SH-SY5Y (cell line): ENCODE measurements at regions not wholly inside any gene's neighbourhood (a gene's known extent, or its start where the extent isn't known, plus 50 kb on each side); places are given as distances from the start of the nearest gene placed in this dataset.

Experiments used
- GATA2 ChIP-seq: IDR thresholded peaks from 2 replicates; pipeline ENCODE4 v1.6.1; 2011; ENCODE audit warnings: mild to moderate bottlenecking, low read depth, low read length
- GATA3 ChIP-seq: IDR thresholded peaks from 2 replicates; pipeline ENCODE4 v1.6.1; 2011; ENCODE audit warnings: low read depth, mild to moderate bottlenecking, low read length, moderate library complexity

DNA sequence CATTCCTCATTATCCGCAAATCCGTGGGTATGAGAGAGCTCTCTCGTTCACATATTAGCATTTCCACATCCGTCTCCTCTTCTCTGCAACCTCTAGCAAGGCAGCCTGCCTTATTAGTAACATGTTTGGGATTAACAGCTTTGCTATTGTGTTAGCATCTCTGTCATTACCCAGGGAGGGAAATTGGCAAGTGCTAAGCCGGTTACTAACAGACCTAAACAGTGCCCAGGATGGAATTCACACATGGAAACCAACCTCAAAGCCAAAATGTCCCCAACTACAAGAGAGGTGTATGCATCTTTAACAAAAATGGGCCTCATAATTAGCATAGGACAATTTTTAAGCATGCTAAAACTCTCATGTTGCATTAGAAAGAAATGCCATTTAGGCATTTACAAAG lies 309.0 kb upstream of the MEIS1 start:
- TF ChIP-seq GATA3 (no peak), GATA2 (no peak)
